Urinary bladder (tissue), 3 donors: ENCODE measurements at regions not wholly inside any gene's neighbourhood (a gene's known extent, or its start where the extent isn't known, plus 50 kb on each side); places are given as distances from the start of the nearest gene placed in this dataset.
"Not testable (repeated sequence)": the region's sequence is repeated elsewhere in the genome, so short reads cannot be mapped to it uniquely, and the experiment has no call there.

Experiments used
- DNase-seq: peaks from one replicate; pipeline ENCODE4 v3.0.0-alpha.2; 2015; ENCODE audit errors: extremely low spot score
- H3K27ac ChIP-seq: one replicate; pipeline ENCODE4 v1.5.1; 2013; ENCODE audit warnings: low read depth, mild to moderate bottlenecking, moderate library complexity
- H3K36me3 ChIP-seq: one replicate; pipeline ENCODE4 v1.6.1; 2013; ENCODE audit warnings: mild to moderate bottlenecking, moderate library complexity; ENCODE audit not compliant: insufficient read depth
- H3K4me1 ChIP-seq: one replicate; pipeline ENCODE4 v1.6.1; 2013; ENCODE audit warnings: mild to moderate bottlenecking, moderate library complexity; ENCODE audit not compliant: insufficient read depth
- H3K4me3 ChIP-seq: one replicate; pipeline ENCODE4 v1.5.1; 2013; ENCODE audit warnings: low read depth, low read length
- WGBS: extraction: QIAGEN DNeasy Blood & Tissue Kit; methylation state at CpG from one replicate; pipeline ENCODE4 v1.1.7; 2013; 5-methylcytosine and 5-hydroxymethylcytosine counted together
- donor health status: healthy with polysubstance abuse.
- donor health status: healthy.

- 71% methylated on average over 2 of the region's 2 CpGs for WGBS
- H3K4me1 ChIP-seq, result no peaks in the 10 kb centered on the region
- no peak for DNase-seq
- H3K36me3 ChIP-seq, result no peaks in the 10 kb centered on the region
- no peak overlapping the region for H3K4me3 ChIP-seq
- H3K27ac ChIP-seq, result no peak overlapping the region
Measured at GRCh38 chr12:126027825-126028224, 962.6 kb downstream of the AACS start.

GRCh38 chr12:126030573-126030972 lies 965.3 kb downstream of the AACS start:
- DNase-seq, result no peak
- no peak overlapping the region for H3K4me3 ChIP-seq
- 76% methylated on average over 8 of the region's 8 CpGs for WGBS

GRCh38 chr12:126033751-126034150 lies 968.5 kb downstream of the AACS start:
- Histone ChIP-seq H3K4me3 (no peak overlapping the region), H3K36me3 (no peaks in the 10 kb centered on the region), H3K4me1 (no peaks in the 10 kb centered on the region), H3K27ac (no peak overlapping the region)
- WGBS, result 48% methylated on average over 3 of the region's 3 CpGs
- no peak for DNase-seq

More at GRCh38 chr12:126030573-126030972, 965.3 kb downstream of the AACS start:
- Histone ChIP-seq H3K27ac (no peak overlapping the region), H3K4me1 (no peaks in the 10 kb centered on the region), H3K36me3 (no peaks in the 10 kb centered on the region)

GRCh38 chr12:126036348-126036747 lies 971.1 kb downstream of the AACS start:
- no peak for DNase-seq
- no peaks in the 10 kb centered on the region for H3K4me1 ChIP-seq
- H3K36me3 ChIP-seq, result no peaks in the 10 kb centered on the region
- no peak overlapping the region for H3K27ac ChIP-seq
- H3K4me3 ChIP-seq, result no peak overlapping the region

- no peaks in the 10 kb centered on the region for H3K4me1 ChIP-seq
- no peak for DNase-seq
- H3K4me3 ChIP-seq, result no peak overlapping the region
- no peak overlapping the region for H3K27ac ChIP-seq
- H3K36me3 ChIP-seq, result no peaks in the 10 kb centered on the region
- 55% methylated on average over 1 of the region's 1 CpG for WGBS
Measured at GRCh38 chr12:126038434-126038833, 973.2 kb downstream of the AACS start.

- WGBS, result 77% methylated on average over 5 of the region's 5 CpGs
- H3K4me3 ChIP-seq, result no peak overlapping the region
- H3K27ac ChIP-seq, result no peak overlapping the region
- no peak for DNase-seq
- no peaks in the 10 kb centered on the region for H3K4me1 ChIP-seq
- H3K36me3 ChIP-seq, result no peaks in the 10 kb centered on the region
Measured at GRCh38 chr12:126040307-126040706, 975.1 kb downstream of the AACS start.

- 69% methylated on average over 5 of the region's 5 CpGs for whole genome bisulfite sequencing
- H3K36me3 ChIP-seq, result no peaks in the 10 kb centered on the region
Measured at GRCh38 chr12:126042286-126042685, 977.1 kb downstream of the AACS start.

GRCh38 chr12:126049501-126049900 lies 984.3 kb downstream of the AACS start:
- not testable (repeated sequence) for H3K4me1 ChIP-seq, H3K27ac ChIP-seq, H3K4me3 ChIP-seq, DNase-seq, H3K36me3 ChIP-seq
- 50% methylated on average over 5 of the region's 5 CpGs for WGBS

More at GRCh38 chr12:126042286-126042685, 977.1 kb downstream of the AACS start:
- Histone ChIP-seq H3K4me1 (no peaks in the 10 kb centered on the region), H3K4me3 (no peak overlapping the region), H3K27ac (no peak overlapping the region)
- DNase-seq, result no peak

- Histone ChIP-seq H3K36me3 (no peaks in the 10 kb centered on the region), H3K4me3 (no peak overlapping the region), H3K4me1 (no peaks in the 10 kb centered on the region), H3K27ac (no peak overlapping the region)
- 63% methylated on average over 6 of the region's 6 CpGs for WGBS
- no peak for DNase-seq
Measured at GRCh38 chr12:126051611-126052107, 986.4 kb downstream of the AACS start.

GRCh38 chr12:126055521-126055920 lies 990.3 kb downstream of the AACS start:
- H3K36me3 ChIP-seq, result no peaks in the 10 kb centered on the region
- H3K27ac ChIP-seq, result no peak overlapping the region
- 54% methylated on average over 4 of the region's 4 CpGs for WGBS
- no peak for DNase-seq
- no peak overlapping the region for H3K4me3 ChIP-seq
- H3K4me1 ChIP-seq, result no peaks in the 10 kb centered on the region

GRCh38 chr12:126061777-126062176 lies 996.5 kb downstream of the AACS start:
- no peaks in the 10 kb centered on the region for H3K36me3 ChIP-seq
- WGBS, result 40% methylated on average over 6 of the region's 6 CpGs
- no peak overlapping the region for H3K27ac ChIP-seq
- no peaks in the 10 kb centered on the region for H3K4me1 ChIP-seq
- H3K4me3 ChIP-seq, result no peak overlapping the region
- no peak for DNase-seq

GRCh38 chr12:126064028-126064427 lies 998.8 kb downstream of the AACS start:
- Histone ChIP-seq H3K4me3 (no peak overlapping the region), H3K4me1 (no peaks in the 10 kb centered on the region), H3K27ac (no peak overlapping the region), H3K36me3 (no peaks in the 10 kb centered on the region)
- 68% methylated on average over 5 of the region's 5 CpGs for WGBS
- DNase-seq, result no peak

- H3K4me3 ChIP-seq, result no peak overlapping the region
- no peaks in the 10 kb centered on the region for H3K36me3 ChIP-seq
- WGBS, result 51% methylated on average over 3 of the region's 3 CpGs
- no peak overlapping the region for H3K27ac ChIP-seq
- no peaks in the 10 kb centered on the region for H3K4me1 ChIP-seq
- no peak for DNase-seq
Measured at GRCh38 chr12:126067626-126068329, 1002.5 kb downstream of the AACS start.

GRCh38 chr12:126069549-126070165 lies 1004.4 kb downstream of the AACS start:
- 21% methylated on average over 4 of the region's 4 CpGs for WGBS
- no peaks in the 10 kb centered on the region for H3K4me1 ChIP-seq
- no peak overlapping the region for H3K27ac ChIP-seq
- no peak overlapping the region for H3K4me3 ChIP-seq
- no peaks in the 10 kb centered on the region for H3K36me3 ChIP-seq
- DNase-seq, result no peak
